HG03575 (cell line): ENCODE measurements at regions not wholly inside any gene's neighbourhood (a gene's known extent, or its start where the extent isn't known, plus 50 kb on each side); places are given as distances from the start of the nearest gene placed in this dataset.
A peak's percentile ranks its signal among the peaks of the same experiment; 100 is the strongest.
"Not testable (repeated sequence)": the region's sequence is repeated elsewhere in the genome, so short reads cannot be mapped to it uniquely, and the experiment has no call there.

Experiments used
- ATAC-seq: cut with Tn5 transposase; IDR thresholded peaks from one replicate; pipeline ENCODE4 v1.9.1; 2021; ENCODE audit not compliant: unreplicated experiment, insufficient number of reproducible peaks, low FRiP score; ENCODE audit errors: extremely low read depth

DNA sequence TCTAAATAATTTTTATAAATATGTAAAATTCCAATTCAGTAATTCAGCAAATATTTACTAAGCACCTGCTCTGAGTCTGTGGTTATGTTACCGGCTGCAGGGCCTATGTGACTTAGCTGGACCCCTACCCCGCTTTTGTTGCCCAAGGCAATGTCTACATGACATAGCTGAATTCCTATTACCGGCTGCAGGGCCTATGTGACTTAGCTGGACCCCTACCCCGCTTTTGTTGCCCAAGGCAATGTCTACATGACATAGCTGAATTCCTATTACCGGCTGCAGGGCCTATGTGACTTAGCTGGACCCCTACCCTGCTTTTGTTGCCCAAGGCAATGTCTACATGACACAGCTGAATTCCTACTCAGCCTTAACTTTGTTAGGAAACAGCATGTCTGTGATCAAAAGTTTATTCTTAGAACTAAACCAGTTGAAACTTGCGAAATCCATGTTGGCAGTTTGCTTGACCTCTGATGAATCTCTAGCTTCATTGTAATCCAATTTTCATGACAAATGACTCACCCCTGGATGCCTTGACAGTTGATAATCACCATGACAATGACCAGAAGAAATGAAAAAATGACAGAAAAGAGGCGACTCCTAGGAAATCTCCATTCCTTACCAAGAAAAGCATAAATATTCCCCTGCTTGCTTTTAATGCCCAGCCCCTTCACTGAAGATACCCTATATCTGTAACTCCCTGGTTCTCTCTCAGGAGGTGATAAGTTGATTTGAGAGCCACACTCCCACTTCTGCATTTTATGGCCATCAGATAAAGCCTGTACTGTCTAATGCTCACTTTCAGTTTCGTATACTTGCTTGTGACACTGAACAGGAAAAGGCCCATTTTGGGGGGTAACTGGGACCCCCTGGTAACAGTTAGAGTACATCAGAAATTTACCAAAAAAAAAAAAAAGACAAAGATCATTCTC, 148.4 kb upstream of the SYT10 start:
- peak; percentile 76 for ATAC-seq

DNA sequence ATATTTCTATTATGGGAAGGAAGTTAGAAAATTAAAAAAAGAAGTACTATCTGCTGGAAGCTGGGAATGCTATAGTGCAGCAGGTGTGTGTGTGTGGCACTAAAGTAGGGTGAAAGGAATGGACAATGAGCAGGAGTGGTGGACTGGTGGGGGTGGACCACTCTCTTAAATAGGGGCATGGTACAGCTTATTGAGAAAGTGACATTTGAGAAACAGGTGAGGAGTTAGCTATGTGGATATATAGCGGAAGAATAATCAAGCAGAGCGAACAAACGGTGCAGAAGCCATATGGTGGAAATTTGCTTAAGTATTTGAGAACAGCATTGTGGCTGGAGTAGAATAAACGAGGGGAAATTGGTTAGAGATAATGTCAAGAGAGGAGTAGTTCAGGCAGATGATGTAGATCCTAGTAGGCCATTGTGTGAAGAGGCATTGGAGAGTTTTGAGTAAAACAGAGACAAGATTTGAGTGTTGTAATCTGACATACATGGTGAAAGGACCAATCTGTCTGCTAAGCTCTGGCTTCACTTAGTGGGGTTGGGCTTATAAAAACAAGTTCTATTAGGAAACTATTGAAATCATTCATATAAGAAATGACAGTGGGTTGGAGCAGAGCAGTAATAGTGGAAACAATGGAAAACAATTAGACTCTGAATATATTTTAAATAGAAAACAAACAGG, 149.2 kb upstream of the SYT10 start:
- no peak for ATAC-seq

DNA sequence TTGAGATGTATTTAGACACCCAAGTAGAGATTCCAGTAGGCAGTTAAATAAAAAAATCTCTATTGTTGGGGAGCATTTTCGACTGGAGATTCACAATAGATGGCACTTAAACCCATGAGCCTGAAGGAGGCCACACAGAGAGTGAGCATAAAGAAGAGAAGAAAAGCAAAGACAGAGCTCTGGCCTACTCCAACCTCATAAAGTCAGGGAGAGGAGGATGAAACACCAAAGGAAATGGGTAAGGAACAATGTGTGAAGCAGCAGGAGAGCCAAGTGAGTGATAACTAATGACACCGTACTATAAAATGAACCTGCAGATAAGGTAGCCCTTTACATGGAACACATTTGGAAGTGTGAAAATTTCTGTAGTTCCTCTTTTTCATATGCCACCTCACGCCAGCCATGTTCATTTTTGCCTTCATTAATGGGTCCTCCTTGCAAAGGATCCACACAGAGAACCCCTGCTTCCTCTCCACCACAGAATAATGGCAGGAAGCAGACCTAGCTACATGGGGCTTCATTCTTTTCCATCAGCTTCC, 150.0 kb upstream of the SYT10 start:
- ATAC-seq = no peak

DNA sequence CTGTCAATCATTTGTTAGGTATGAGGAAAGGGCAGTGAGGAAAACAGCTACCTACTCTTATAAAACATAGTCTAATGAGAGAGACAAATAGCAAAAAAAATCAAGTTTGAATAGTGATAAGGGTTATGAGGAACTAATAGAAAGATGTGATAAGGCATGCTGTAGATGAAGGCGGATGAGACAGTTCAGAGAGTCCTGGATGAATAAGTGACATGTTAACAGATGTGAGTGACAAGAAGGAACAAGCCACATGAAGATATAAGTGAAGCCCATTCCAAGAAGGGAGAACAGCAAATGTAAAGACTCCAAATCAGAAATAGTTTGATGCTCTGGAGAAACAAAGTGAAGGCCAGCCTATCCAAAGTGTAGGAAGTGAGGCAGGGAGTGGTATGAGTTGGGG, 154.1 kb upstream of the SYT10 start:
- no peak for ATAC-seq

DNA sequence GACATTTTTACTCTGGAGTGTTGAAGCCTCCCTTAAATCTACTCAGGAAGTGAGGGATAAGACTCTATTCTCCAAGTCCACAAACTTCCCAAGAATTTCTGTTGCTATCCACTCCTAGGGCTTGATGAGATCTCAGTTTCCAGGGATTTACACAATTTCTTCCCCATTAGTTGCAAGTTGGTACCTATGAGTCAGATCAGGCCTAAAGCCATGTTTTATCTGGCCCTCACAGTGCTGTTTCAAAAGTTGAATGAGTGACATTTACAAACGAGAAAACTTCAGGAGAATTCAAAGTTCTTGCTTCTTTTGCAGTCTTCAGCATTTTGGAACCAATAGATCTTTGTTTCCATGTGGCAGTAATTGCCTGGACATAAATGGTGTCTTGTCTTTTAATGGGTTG, 156.4 kb upstream of the SYT10 start:
- no peak for ATAC-seq

DNA sequence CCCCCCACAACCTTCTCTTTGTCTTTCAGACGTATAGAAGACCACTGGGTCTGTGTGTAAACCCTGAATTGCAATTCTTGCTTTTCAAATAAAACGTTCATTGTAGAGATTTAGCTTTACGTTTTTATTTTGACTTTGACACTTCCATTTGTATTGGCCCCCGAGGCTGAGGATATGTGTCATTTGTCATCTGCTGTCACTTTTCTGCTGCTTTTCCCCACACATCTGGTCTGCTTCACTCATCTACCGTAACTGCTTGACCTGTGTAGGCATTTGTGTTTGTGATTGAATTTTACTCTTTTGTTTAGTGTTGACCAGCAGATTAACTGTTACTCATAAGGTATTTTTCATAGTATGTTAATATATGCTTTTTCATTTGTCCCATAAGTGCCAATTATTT, 157.2 kb upstream of the SYT10 start:
- no peak for ATAC-seq

DNA sequence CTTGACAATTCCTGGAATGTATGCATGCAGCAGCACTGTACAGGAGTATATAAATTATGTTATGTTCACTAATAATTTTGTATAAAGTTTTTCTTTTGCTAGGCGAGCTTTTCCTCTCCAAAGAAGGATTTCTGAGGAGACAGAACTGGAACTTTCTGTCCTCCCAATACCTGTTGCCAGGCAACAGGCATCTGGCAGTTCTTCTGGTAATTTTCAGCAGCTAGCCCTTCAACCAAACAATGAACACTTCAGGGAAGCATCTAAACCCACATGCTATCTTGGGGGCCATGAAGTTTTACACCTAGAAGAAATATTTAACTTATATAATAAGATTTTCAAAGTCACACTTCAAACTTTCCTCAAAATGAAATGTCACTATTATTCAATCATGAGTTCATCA, 162.9 kb upstream of the SYT10 start:
- ATAC-seq = no peak

DNA sequence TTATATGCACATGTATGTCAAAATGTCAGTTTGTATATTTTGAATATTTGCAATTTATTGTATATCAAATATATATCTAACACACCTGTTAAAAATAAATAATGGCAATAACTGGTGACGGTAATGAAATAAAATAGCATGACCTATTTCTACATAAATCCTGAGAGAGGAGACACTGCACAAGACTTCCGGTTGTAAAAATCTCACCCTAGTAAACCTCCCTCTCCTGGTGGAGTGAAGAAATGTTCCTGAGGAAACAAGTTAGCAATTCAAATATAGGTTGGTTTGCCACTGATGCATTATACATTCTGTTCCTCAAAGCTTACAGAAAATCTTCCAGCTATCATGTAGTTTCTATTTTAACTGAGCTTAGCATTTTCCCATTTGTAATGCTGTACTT, 166.1 kb upstream of the SYT10 start:
- ATAC-seq = no peak

DNA sequence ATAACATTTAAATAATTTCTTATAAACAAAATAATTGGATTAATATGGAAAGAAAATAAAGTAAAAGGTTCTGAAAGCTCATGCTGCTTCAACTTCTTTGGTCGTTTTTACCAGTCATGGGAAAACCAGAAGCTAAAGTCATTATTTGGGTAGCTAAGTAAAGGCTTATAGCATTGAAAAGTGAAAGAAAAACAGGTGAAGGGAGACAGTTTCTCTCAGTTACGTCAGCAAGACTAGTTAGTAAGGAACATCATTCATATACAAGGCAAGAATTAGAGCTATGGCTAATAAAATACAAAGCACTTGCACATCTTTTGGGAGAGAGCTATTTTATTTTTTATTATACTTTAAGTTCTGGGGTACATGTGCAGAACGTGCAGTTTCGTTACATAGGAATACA, 170.3 kb upstream of the SYT10 start:
- no peak for ATAC-seq

DNA sequence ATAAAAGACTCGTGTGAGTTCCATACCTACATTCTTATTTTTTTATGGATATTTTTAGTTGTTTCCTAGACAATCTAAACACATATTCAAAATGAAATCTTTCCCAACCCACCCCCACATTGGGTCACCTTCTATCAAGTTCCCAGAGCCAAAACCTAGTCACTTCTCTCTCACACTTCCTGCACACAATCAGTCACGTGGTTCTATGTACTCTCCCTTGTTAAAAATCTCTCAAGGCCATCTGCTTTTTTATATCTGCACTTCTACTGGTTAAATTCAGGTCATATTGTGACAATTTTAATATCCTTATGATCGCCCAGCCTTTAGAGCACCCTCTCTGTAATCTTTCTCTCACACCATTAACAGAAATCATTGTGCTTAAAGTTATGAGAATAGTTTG, 175.0 kb upstream of the SYT10 start:
- ATAC-seq = no peak

DNA sequence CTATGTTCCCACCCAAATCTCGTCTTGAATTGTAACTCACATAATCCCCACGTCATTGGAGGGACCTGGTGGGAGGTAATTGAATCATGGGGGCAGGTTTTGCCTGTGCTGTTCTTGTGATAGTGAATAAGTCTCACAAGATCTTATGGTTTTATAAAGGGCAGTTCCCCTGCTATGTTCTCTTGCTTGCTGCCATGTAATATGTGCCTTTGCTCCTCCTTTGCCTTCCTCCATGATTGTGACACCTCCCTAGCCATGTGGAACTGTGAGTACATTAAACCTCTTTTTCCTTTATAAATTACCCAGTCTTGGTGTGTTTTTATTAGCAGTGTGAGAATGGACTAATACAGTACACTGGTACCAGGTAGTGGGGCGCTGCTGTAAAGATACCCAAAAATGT, 177.6 kb upstream of the SYT10 start:
- no peak for ATAC-seq

DNA sequence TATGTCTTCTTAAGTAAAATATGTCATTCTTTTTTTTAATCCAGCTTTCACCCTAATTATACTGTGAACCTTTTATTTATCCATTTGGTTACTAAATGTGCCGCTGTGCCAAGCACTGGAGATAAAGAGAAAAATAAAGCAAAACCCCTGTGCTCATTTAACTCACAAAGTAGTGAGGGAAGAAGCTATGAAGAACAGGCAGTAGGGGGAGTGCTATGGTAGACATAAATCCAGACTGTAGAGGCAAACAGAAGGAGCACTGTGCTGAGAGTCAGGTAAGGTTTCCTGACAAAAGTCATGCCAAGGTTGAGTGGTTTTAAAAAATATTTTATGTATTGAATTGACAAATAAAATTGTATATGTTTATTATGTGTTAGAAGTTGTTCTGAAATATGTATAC, 188.5 kb upstream of the SYT10 start:
- ATAC-seq = no peak

DNA sequence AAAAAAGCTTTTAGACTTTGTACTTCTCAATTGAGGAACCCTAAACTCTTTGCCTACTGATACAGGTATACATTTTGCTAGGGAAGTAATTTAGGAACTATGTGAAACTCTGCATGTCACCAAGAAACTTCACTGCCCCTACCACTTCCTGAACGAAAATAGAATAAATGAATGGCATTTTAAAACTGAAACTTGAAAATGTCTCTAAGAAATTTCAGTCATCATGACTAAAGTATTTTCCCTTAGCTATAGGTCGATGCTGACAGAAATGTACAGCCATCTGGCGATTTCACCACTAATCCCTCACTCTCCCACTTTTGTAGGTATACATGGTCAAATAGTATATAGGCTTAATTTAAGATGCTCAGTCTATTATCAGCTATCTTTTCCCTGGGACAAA, 194.9 kb upstream of the SYT10 start:
- ATAC-seq = no peak

DNA sequence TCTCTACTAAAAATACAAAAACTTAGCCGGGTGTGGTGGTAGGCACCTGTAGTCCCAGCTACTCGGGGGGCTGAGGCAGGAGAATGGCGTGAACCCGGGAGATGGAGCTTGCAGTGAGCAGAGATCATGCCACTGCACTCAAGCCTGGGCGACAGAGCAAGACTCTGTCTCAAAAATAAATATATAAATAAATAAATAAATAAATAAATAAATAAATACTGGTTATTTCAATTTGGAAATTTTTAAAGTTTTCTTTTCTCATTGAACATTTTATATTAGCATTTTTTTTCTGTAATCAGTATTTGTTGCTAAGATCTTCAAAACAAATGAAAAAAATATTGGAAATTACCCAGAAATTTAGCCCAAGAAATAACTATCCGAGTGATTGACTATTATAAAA, 197.3 kb upstream of the SYT10 start:
- not testable (repeated sequence) for ATAC-seq

DNA sequence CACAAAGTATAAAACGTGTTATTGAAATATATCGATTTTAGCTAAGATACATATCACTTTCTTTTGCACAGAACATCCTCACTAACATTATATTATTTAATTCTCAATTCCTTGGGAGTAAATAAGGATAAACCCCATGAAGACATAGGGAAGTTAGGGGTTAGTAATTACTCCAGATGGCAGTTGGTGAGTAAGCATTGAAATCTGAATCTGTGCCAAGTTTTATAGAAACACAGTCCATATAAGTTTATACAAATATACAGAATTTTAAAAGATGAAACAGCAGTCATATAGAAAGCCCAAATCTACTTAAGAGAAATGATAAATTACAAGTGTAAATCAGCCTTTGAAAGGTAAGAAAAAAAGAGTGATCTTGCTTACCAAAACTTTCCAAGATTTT, 200.4 kb upstream of the SYT10 start:
- ATAC-seq = no peak

DNA sequence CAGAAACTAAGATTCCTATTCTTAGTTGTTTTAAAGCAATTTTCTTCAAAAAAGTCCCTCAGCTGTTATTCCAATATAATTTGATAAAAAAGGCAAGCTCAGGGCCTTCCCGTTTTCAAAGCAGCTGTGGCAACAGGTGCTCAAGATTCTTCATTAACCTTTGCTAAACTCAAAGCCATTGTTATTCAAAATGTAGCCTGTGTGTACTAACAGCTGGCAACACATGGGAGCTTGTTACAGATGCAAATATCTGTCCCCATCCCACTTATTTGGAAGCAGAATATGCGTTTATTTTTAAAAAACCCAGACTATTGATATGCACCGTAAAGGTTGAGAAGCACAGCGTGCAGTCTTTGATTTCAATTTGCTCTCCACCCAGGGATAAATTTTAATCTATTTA, 210.4 kb upstream of the SYT10 start:
- no peak for ATAC-seq

DNA sequence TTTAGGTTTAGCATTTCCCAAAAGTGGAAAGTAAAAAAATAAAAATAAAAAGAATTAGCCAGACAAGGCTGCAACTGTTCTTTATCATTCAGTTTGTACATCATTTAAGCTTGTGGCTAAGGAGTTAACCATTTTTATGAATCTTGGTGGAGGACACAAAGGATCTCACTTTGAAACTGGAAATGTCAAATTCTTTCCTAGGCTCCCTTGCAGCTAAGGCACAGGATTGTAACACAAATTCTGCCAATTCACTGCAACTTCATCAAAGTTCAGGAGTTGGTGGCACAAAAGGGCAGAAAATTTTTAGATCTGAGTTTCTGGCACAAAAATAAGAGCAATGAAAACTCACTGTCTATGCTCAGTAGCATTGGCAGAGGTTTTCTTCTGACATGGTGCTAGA, 211.2 kb upstream of the SYT10 start:
- ATAC-seq = no peak

DNA sequence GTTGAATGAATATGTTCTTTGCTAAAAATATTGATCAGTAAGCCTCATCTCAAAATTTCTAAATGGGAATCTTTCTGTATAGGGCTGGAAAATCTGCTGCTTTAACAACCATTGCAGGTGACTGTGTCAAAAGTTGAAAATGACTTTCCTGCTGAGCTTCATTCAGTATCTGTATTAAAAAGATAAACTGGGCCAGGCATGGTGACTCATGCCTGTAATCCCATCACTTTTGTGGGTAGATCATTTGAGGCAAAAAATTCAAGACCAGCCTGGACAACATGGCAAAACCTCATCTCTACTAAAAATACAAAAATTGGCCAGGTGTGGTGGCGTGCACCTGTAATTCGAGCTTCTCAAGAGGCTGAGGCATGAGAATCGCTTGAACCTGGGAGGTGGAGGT, 213.7 kb upstream of the SYT10 start:
- ATAC-seq = no peak

DNA sequence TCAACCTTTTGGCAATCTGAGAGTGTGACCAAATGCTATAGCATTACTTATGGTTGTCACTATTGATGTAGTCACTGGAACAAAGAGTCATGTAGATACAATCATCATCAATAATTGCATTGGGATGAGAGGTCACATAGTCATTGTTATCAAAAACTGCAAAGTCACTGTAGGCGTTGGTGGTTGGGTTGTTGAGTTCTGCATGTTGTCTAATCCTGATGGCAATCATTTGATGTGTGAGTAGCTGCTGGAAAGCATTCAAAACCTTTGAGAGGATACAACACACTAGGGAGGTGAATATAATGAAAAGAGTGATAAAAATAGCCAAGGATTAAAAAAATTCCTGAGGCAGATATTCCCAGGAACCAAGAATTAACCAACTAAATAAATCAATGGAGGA, 214.7 kb upstream of the SYT10 start:
- ATAC-seq = no peak

DNA sequence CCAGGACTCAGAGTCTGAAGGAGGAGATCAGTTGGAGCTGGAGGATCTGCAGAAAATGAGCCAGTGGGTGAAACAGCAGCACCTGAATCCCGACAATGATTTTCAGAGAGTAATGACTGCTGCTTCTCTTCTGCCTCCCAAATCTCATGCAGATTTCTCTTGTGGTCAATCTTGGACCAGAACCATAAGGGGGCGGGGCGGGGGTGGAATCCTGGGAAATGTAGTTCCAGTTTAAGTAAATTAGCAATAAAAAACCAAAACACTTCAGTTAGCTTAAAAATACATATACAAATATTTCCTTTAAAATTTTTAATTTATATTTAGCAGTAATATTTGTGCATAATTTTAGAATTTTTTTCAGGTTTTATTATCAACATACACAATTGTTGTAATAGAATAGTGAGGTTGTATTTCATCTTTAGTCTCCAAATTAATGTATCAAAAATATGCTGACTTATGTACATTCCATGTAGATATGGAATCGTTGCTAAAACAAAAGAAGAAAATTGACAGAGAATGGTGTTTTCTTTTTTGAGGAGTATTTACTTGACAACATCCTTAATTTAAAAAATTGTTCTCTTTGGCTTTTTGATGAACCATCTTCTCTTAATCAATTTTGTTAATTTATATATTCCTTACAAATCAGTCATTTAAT, 223.5 kb upstream of the SYT10 start:
- no peak for ATAC-seq
